Progenitor cell of endocrine pancreas (in vitro differentiated cells): ENCODE measurements at regions not wholly inside any gene's neighbourhood (a gene's known extent, or its start where the extent isn't known, plus 50 kb on each side); places are given as distances from the start of the nearest gene placed in this dataset.
A peak's percentile ranks its signal among the peaks of the same experiment; 100 is the strongest.
"Not testable (repeated sequence)": the region's sequence is repeated elsewhere in the genome, so short reads cannot be mapped to it uniquely, and the experiment has no call there.

Experiments
- DNase-seq: peaks from one replicate; pipeline ENCODE4 v3.0.0; 2021; ENCODE audit warnings: low spot score; ENCODE audit not compliant: unreplicated experiment
- H3K27ac Mint-ChIP-seq: 2 replicates; pipeline ENCODE4 v1.8.0; 2021; ENCODE audit warnings: mild to moderate bottlenecking, moderate library complexity, mixed read lengths
- H3K27me3 Mint-ChIP-seq: 2 replicates; pipeline ENCODE4 v1.8.0; 2021; ENCODE audit warnings: mixed read lengths
- H3K36me3 Mint-ChIP-seq: 2 replicates; pipeline ENCODE4 v1.8.0; 2022; ENCODE audit warnings: mixed read lengths; ENCODE audit not compliant: insufficient read depth
- H3K4me1 Mint-ChIP-seq: 2 replicates; pipeline ENCODE4 v1.8.0; 2021; ENCODE audit warnings: low read depth, mixed read lengths
- H3K4me3 Mint-ChIP-seq: 2 replicates; pipeline ENCODE4 v1.8.0; 2021; ENCODE audit warnings: low read depth, mild to moderate bottlenecking, moderate library complexity, mixed read lengths
- H3K9me3 Mint-ChIP-seq: 2 replicates; pipeline ENCODE4 v1.8.0; 2021; ENCODE audit warnings: low read depth, mixed read lengths
- CTCF ChIP-seq: fragments of 200-600 bp; sonication (generic); IDR thresholded peaks from one replicate; pipeline ENCODE4 v1.5.0; 2021; ENCODE audit warnings: antibody characterized with exemption, mild to moderate bottlenecking; ENCODE audit not compliant: unreplicated experiment

- Mint-ChIP-seq H3K27me3 (no peaks in the 10 kb centered on the region), H3K4me3 (no peak overlapping the region), H3K27ac (no peak overlapping the region), H3K36me3 (no peaks in the 10 kb centered on the region), H3K4me1 (peaks cover 11% of the 10 kb centered on the region), H3K9me3 (peaks cover 25% of the 10 kb centered on the region)
- DNase-seq: no peak
- TF ChIP-seq CTCF: no peak
Measured at GRCh38 chr4:107490116-107490515, 229.9 kb downstream of the PAPSS1 start.

GRCh38 chr4:107483621-107484020, 236.4 kb downstream of the PAPSS1 start:
- Mint-ChIP-seq H3K36me3 (peaks cover 15% of the 10 kb centered on the region), H3K9me3 (peaks cover 37% of the 10 kb centered on the region)
- not testable (repeated sequence) for H3K27me3 Mint-ChIP-seq, H3K4me1 Mint-ChIP-seq, H3K27ac Mint-ChIP-seq, H3K4me3 Mint-ChIP-seq, DNase-seq

GRCh38 chr4:107482546-107482945, 237.5 kb downstream of the PAPSS1 start:
- TF ChIP-seq CTCF: no peak
- Mint-ChIP-seq H3K4me3 (no peak overlapping the region), H3K36me3 (peaks cover 15% of the 10 kb centered on the region), H3K27ac (no peak overlapping the region), H3K27me3 (no peaks in the 10 kb centered on the region), H3K9me3 (peaks cover 38% of the 10 kb centered on the region), H3K4me1 (peaks cover 1% of the 10 kb centered on the region)
- DNase-seq: no peak

GRCh38 chr4:107478327-107478980, 241.6 kb downstream of the PAPSS1 start:
- peak overlapping the region; percentile 24 for H3K27ac Mint-ChIP-seq

GRCh38 chr4:107473126-107473525, 246.9 kb downstream of the PAPSS1 start:
- TF ChIP-seq CTCF: no peak
- H3K4me3 Mint-ChIP-seq: no peak overlapping the region
- H3K9me3 Mint-ChIP-seq: peaks cover 9% of the 10 kb centered on the region
- peaks cover under 1% of the 10 kb centered on the region for H3K4me1 Mint-ChIP-seq
- H3K27ac Mint-ChIP-seq: no peak overlapping the region
- H3K36me3 Mint-ChIP-seq: peaks cover 1% of the 10 kb centered on the region
- no peak for DNase-seq
- H3K27me3 Mint-ChIP-seq: no peaks in the 10 kb centered on the region

More at GRCh38 chr4:107478327-107478980, 241.6 kb downstream of the PAPSS1 start:
- Mint-ChIP-seq H3K36me3 (peaks cover 7% of the 10 kb centered on the region), H3K9me3 (peaks cover 25% of the 10 kb centered on the region), H3K27me3 (no peaks in the 10 kb centered on the region), H3K4me3 (no peak overlapping the region), H3K4me1 (peaks cover 1% of the 10 kb centered on the region)
- no peak for DNase-seq
- TF ChIP-seq CTCF: no peak

GRCh38 chr4:107472265-107472948, 247.6 kb downstream of the PAPSS1 start:
- Mint-ChIP-seq H3K4me1 (peaks cover 2% of the 10 kb centered on the region), H3K27ac (no peak overlapping the region), H3K4me3 (no peak overlapping the region), H3K27me3 (no peaks in the 10 kb centered on the region), H3K9me3 (peaks cover 5% of the 10 kb centered on the region), H3K36me3 (peaks cover 1% of the 10 kb centered on the region)
- no peak for DNase-seq
- TF ChIP-seq CTCF: no peak
